Lower leg skin (tissue), 4 donors: ENCODE measurements at regions not wholly inside any gene's neighbourhood (a gene's known extent, or its start where the extent isn't known, plus 50 kb on each side); places are given as distances from the start of the nearest gene placed in this dataset.
"Not testable (repeated sequence)": the region's sequence is repeated elsewhere in the genome, so short reads cannot be mapped to it uniquely, and the experiment has no call there.

ENCODE experiments used
- DNase-seq, 2 donors: peaks; one replicate each; pipeline ENCODE4 v3.0.0-alpha.2; 2019; ENCODE audit warnings: low spot score in 2 of 2
- H3K4me3 ChIP-seq: fragments of 200-600 bp; sonication (generic); 2 replicates; pipeline ENCODE4 v1.5.1; 2017; ENCODE audit warnings: mild to moderate bottlenecking, low read depth; ENCODE audit not compliant: poor library complexity, severe bottlenecking
- POLR2A ChIP-seq, 2 donors: fragments of 450-650 bp; IDR thresholded peaks; one replicate each; pipeline ENCODE4 v1.6.1; 2016 to 2017; ENCODE audit warnings: antibody characterized with exemption in 2 of 2, mild to moderate bottlenecking in 1 of 2, moderate library complexity in 1 of 2
- WGBS, 2 donors: methylation state at CpG; one replicate each; pipeline ENCODE4 v1.1.5; 2018; 5-methylcytosine and 5-hydroxymethylcytosine counted together
- intact Hi-C: fragments of 100-400 bp; cut with DNase I; formaldehyde crosslinking; loops from one replicate; pipeline ENCODE4 v1.15.0; 2023; ENCODE audit warnings: low total_unique reads
- TF ChIP-seq, protein P1 (sequence below), 3 donors: fragments of 450-650 bp; IDR thresholded peaks; one replicate each; pipeline ENCODE4 v1.5.1; 2016; ENCODE audit warnings: antibody characterized with exemption in 3 of 3, mild to moderate bottlenecking in 3 of 3, moderate library complexity in 2 of 3

- TF ChIP-seq, protein P1, sequence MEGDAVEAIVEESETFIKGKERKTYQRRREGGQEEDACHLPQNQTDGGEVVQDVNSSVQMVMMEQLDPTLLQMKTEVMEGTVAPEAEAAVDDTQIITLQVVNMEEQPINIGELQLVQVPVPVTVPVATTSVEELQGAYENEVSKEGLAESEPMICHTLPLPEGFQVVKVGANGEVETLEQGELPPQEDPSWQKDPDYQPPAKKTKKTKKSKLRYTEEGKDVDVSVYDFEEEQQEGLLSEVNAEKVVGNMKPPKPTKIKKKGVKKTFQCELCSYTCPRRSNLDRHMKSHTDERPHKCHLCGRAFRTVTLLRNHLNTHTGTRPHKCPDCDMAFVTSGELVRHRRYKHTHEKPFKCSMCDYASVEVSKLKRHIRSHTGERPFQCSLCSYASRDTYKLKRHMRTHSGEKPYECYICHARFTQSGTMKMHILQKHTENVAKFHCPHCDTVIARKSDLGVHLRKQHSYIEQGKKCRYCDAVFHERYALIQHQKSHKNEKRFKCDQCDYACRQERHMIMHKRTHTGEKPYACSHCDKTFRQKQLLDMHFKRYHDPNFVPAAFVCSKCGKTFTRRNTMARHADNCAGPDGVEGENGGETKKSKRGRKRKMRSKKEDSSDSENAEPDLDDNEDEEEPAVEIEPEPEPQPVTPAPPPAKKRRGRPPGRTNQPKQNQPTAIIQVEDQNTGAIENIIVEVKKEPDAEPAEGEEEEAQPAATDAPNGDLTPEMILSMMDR (IDR thresholded peaks at IDR 0.05) = peak in 1 of 3 donors; percentile 13
- TF ChIP-seq POLR2A (IDR thresholded peaks at IDR 0.05) = no peak
- H3K4me3 ChIP-seq = no peak overlapping the region
- intact Hi-C loops = loop anchor here (5.0 kb wide), 1 partner anchor 78 kb away; no protein-coding TSS in a partner anchor
- WGBS, 2 donors = 56 to 58% methylated on average over 5 of the region's 5 CpGs
- peak in 1 of 2 donors; percentile 67 for DNase-seq
These were observed 92.9 kb upstream of the MTAP start for GRCh38 chr9:21709464-21710058.

DNA sequence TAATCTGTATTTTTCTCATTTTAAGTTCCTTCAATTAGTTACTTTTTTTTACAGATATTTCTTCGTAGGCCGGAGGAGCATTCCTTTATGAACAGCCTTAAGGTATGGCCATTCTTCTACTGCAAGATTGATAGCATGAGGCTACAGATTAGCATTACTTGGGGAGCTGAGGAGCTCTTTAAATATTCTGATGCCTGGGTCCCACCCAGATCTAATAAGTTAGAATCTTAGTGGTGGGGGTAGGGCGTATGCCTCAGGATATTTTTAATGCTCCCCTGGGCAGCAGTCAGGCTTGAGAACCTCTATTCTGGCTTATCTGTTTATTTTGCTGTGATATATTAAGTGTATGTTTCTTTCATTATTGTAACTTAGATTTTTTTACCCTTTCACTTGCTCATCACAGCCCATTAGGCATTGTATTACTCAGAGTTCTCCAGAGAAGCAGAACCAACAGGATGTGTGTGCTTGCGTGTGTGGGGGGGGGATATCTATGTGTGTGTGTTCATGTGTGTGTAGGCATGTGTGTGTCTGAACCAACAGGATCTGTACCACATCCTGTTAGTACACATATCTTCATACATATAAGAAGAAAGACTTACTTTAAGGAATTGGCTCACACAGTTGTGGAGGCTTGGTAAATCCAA, 91.8 kb upstream of the MTAP start:
- WGBS, 2 donors = 82 to 86% methylated on average over 4 of the region's 4 CpGs
- no peak for DNase-seq
- intact Hi-C loops = no loop called here
- TF ChIP-seq POLR2A (IDR thresholded peaks at IDR 0.05) = no peak
- TF ChIP-seq, protein P1 (IDR thresholded peaks at IDR 0.05) = no peak
- H3K4me3 ChIP-seq = no peak overlapping the region

GRCh38 chr9:21711504-21711903, 90.9 kb upstream of the MTAP start:
- H3K4me3 ChIP-seq = no peak overlapping the region
- 47 to 62% methylated on average over 2 of the region's 2 CpGs for WGBS, 2 donors
- TF ChIP-seq POLR2A (IDR thresholded peaks at IDR 0.05) = no peak
- TF ChIP-seq, protein P1 (IDR thresholded peaks at IDR 0.05) = no peak
- intact Hi-C loops = no loop called here
- DNase-seq = no peak

DNA sequence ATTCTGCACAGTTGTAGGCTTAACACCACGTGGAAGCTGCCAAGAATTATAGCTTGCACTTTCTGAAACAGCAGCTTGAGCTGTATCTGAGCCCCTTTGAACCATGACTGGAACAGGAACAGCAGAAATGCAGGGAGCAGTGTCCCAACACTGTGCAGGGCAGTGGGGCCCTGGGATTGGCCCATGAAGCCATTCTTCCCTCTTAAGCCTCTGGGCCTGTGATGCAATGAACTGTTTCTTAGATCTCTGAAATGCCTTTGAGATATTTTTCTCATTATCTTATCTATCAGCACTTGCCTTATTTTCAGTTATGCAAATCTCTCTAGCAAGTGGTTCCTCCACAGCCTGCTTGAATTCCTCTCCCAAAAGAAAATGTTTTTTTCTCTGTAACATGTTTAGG, 87.0 kb upstream of the MTAP start:
- WGBS, 2 donors = 21 to 43% methylated on average over 1 of the region's 1 CpG
- DNase-seq = no peak
- intact Hi-C loops = no loop called here
- no peak overlapping the region for H3K4me3 ChIP-seq
- TF ChIP-seq, protein P1 (IDR thresholded peaks at IDR 0.05) = no peak
- TF ChIP-seq POLR2A (IDR thresholded peaks at IDR 0.05) = no peak

DNA sequence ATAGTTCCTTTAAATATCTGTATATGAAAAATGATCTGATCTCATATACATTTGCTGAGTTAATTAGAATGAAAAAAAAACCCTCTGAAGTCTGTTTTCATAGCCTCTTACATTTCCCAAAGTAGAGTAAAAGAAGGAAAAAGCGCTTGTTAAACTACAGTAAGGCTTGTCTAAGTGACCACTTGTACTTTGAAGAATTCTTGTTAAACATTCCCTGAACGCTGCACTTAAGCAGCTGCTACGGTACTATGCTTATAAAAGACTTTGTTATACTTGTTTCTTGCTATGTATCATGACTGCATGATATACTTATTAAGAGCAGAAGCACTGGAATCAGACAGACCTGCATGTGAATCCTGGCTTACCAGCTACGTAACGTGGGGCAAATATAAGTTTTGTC, 81.7 kb upstream of the MTAP start:
- 77 to 79% methylated on average over 5 of the region's 5 CpGs for WGBS, 2 donors
- H3K4me3 ChIP-seq = no peak overlapping the region
- no peak for DNase-seq
- no peak for TF ChIP-seq POLR2A (IDR thresholded peaks at IDR 0.05)
- TF ChIP-seq, protein P1 (IDR thresholded peaks at IDR 0.05) = no peak
- intact Hi-C loops = no loop called here

DNA sequence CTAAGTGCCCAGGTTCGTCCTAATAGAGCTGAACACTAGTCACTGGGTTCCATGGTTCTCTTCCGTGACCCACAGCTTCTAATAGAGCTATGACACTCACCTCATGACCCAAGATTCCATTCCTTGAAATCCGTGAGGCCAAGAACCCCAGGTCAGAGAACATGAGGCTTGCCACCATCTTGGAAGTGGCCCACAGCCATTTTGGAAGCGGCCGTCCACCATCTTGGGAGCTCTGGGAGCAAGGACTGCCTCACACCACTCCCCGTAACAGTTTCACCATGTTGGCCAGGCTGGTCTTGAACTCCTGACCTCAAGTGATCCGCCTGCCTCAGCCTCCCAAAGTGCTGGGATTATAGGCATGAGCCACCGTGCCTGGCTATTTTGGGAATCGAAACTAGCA, 75.0 kb upstream of the MTAP start:
- intact Hi-C loops, H3K4me3 ChIP-seq, DNase-seq: not testable (repeated sequence)
- WGBS, 2 donors = 84 to 92% methylated on average over 9 of the region's 9 CpGs
